KMS-11 (cell line): ENCODE measurements at regions not wholly inside any gene's neighbourhood (a gene's known extent, or its start where the extent isn't known, plus 50 kb on each side); places are given as distances from the start of the nearest gene placed in this dataset.

Experiments
- H2AFZ ChIP-seq: fragments of 200-600 bp; sonication (generic); 2 replicates; pipeline ENCODE4 v1.6.1; 2016; ENCODE audit warnings: antibody characterized with exemption, mixed run types, low read depth
- H3K27ac ChIP-seq: fragments of 200-600 bp; sonication (generic); 2 replicates; pipeline ENCODE4 v1.6.1; 2016; ENCODE audit warnings: mild to moderate bottlenecking, mixed run types
- H3K27me3 ChIP-seq: fragments of 200-600 bp; sonication (generic); 2 replicates; pipeline ENCODE4 v1.6.1; 2017; ENCODE audit warnings: mild to moderate bottlenecking, low read depth, mixed run types, moderate library complexity; ENCODE audit not compliant: insufficient read depth
- H3K36me3 ChIP-seq: fragments of 200-600 bp; sonication (generic); 2 replicates; pipeline ENCODE4 v1.6.1; 2017; ENCODE audit warnings: mild to moderate bottlenecking, mixed run types; ENCODE audit not compliant: insufficient read depth
- H3K4me1 ChIP-seq: fragments of 200-600 bp; sonication (generic); 2 replicates; pipeline ENCODE4 v1.6.1; 2016; ENCODE audit warnings: mild to moderate bottlenecking, low read depth, mixed run types; ENCODE audit not compliant: poor library complexity, severe bottlenecking
- H3K4me2 ChIP-seq: fragments of 200-600 bp; sonication (generic); 2 replicates; pipeline ENCODE4 v1.7.0; 2016; ENCODE audit warnings: mild to moderate bottlenecking, mixed run types
- H3K4me3 ChIP-seq: fragments of 200-600 bp; sonication (generic); IDR thresholded peaks from 2 replicates; pipeline ENCODE4 v1.6.1; 2017; ENCODE audit warnings: low read depth, low read length, mixed read lengths; ENCODE audit not compliant: insufficient read depth
- H3K79me2 ChIP-seq: fragments of 200-600 bp; sonication (generic); 2 replicates; pipeline ENCODE4 v1.6.1; 2016; ENCODE audit warnings: low read depth, mixed run types; ENCODE audit not compliant: insufficient read depth
- H3K9ac ChIP-seq: fragments of 200-600 bp; sonication (generic); 2 replicates; pipeline ENCODE4 v1.6.1; 2016; ENCODE audit warnings: mild to moderate bottlenecking, mixed run types
- H4K20me1 ChIP-seq: fragments of 200-600 bp; sonication (generic); 2 replicates; pipeline ENCODE4 v1.6.1; 2016; ENCODE audit warnings: mild to moderate bottlenecking, mixed run types; ENCODE audit not compliant: insufficient read depth
- CTCF ChIP-seq: fragments of 200-600 bp; sonication (generic); conservative IDR thresholded peaks from 2 replicates; pipeline ENCODE4 v1.6.1; 2017; ENCODE audit warnings: low read depth, mild to moderate bottlenecking, antibody characterized with exemption, low read length, moderate library complexity, mixed read lengths

- no peak overlapping the region for H3K4me2 ChIP-seq
- H3K79me2 ChIP-seq, result no peaks in the 10 kb centered on the region
- H3K4me3 ChIP-seq, result no peak overlapping the region
- no peak overlapping the region for H2AFZ ChIP-seq
- no peaks in the 10 kb centered on the region for H4K20me1 ChIP-seq
- no peak for TF ChIP-seq CTCF
- H3K36me3 ChIP-seq, result no peaks in the 10 kb centered on the region
- no peak overlapping the region for H3K9ac ChIP-seq
- no peaks in the 10 kb centered on the region for H3K4me1 ChIP-seq
- no peak overlapping the region for H3K27ac ChIP-seq
- H3K27me3 ChIP-seq, result no peaks in the 10 kb centered on the region
Observed at GRCh38 chr18:22701795-22702194, 231.3 kb upstream of the RBBP8 start.

DNA sequence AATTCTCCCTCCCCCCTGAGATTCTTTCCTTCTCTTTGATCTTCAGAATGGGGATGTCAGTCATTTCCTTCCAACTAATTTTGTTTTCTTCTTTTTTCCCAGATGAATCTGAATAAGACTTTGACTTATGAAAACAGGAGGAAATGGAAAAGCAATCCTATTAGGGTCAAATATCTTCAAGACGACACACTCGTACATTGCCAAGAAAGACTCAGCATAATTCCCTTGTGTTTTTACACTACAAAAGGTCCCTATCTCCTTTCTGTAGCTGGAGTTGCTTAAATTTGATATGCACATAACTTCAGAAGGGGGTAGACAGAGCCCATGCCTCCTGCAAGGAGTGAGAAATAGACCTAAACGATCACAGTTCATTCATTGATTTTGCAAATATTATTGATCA, 230.3 kb upstream of the RBBP8 start:
- H3K27me3 ChIP-seq, result no peaks in the 10 kb centered on the region
- H3K79me2 ChIP-seq, result no peaks in the 10 kb centered on the region
- H4K20me1 ChIP-seq, result no peaks in the 10 kb centered on the region
- no peak overlapping the region for H2AFZ ChIP-seq
- no peak overlapping the region for H3K9ac ChIP-seq
- no peak overlapping the region for H3K4me3 ChIP-seq
- TF ChIP-seq CTCF, result no peak
- no peak overlapping the region for H3K4me2 ChIP-seq
- no peaks in the 10 kb centered on the region for H3K4me1 ChIP-seq
- H3K36me3 ChIP-seq, result no peaks in the 10 kb centered on the region
- no peak overlapping the region for H3K27ac ChIP-seq

- H4K20me1 ChIP-seq, result no peaks in the 10 kb centered on the region
- TF ChIP-seq CTCF, result peak; percentile 94
- no peaks in the 10 kb centered on the region for H3K79me2 ChIP-seq
- no peak overlapping the region for H3K27ac ChIP-seq
- H2AFZ ChIP-seq, result no peak overlapping the region
- no peak overlapping the region for H3K4me2 ChIP-seq
- H3K4me1 ChIP-seq, result no peaks in the 10 kb centered on the region
- H3K27me3 ChIP-seq, result no peaks in the 10 kb centered on the region
- no peak overlapping the region for H3K9ac ChIP-seq
- H3K36me3 ChIP-seq, result no peaks in the 10 kb centered on the region
- H3K4me3 ChIP-seq, result no peak overlapping the region
Observed at GRCh38 chr18:22703883-22704585, 229.1 kb upstream of the RBBP8 start.

DNA sequence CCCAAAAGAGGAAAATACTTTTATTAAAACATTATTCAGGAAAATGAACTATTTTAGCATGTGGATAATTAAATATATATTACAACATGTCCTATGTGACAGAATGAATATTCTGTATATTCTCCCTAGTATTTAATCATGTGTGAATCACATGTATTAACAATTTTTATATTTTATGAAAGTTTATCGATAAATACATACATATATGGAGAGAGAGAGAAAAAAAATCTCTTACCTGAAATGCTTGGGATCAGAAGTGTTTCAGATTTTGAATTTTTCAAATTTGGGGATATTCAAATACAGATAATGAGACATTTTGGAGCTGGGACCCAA, 228.6 kb upstream of the RBBP8 start:
- Histone ChIP-seq H3K27ac (no peak overlapping the region), H3K27me3 (no peaks in the 10 kb centered on the region), H4K20me1 (no peaks in the 10 kb centered on the region), H3K4me3 (no peak overlapping the region), H3K79me2 (no peaks in the 10 kb centered on the region), H3K36me3 (no peaks in the 10 kb centered on the region), H2AFZ (no peak overlapping the region), H3K4me2 (no peak overlapping the region), H3K4me1 (no peaks in the 10 kb centered on the region), H3K9ac (no peak overlapping the region)
- TF ChIP-seq CTCF, result peak; percentile 44; the same call in 1 of the 2 replicates
